Activated T-cell treated with anti-CD3 and anti-CD28 coated beads for 24 hours (primary cell): ENCODE measurements at regions not wholly inside any gene's neighbourhood (a gene's known extent, or its start where the extent isn't known, plus 50 kb on each side); places are given as distances from the start of the nearest gene placed in this dataset.

Experiments used
- DNase-seq: peaks from one replicate; pipeline ENCODE4 v3.0.0-alpha.2; 2020; ENCODE audit warnings: low read depth

GRCh38 chr1:57800376-57800775, 376.5 kb upstream of the DAB1 start:
- DNase-seq: no peak

- no peak for DNase-seq
These were observed 375.7 kb upstream of the DAB1 start for GRCh38 chr1:57799490-57800115.

GRCh38 chr1:57798543-57798942, 374.7 kb upstream of the DAB1 start:
- DNase-seq: no peak

- no peak for DNase-seq
These were observed 373.2 kb upstream of the DAB1 start for GRCh38 chr1:57797084-57797483.

GRCh38 chr1:57796616-57797015, 372.8 kb upstream of the DAB1 start:
- no peak for DNase-seq

- DNase-seq: no peak
These were observed 372.0 kb upstream of the DAB1 start for GRCh38 chr1:57795886-57796285.

GRCh38 chr1:57794078-57794477, 370.2 kb upstream of the DAB1 start:
- no peak for DNase-seq

GRCh38 chr1:57791497-57791896, 367.6 kb upstream of the DAB1 start:
- no peak for DNase-seq

- DNase-seq: no peak
These were observed 366.1 kb upstream of the DAB1 start for GRCh38 chr1:57789936-57790335.

GRCh38 chr1:57788313-57788712, 364.5 kb upstream of the DAB1 start:
- DNase-seq: no peak

GRCh38 chr1:57784356-57784755, 360.5 kb upstream of the DAB1 start:
- no peak for DNase-seq

- no peak for DNase-seq
These were observed 358.5 kb upstream of the DAB1 start for GRCh38 chr1:57782357-57782756.

GRCh38 chr1:57772580-57773195, 348.8 kb upstream of the DAB1 start:
- DNase-seq: no peak

- DNase-seq: no peak
These were observed 346.9 kb upstream of the DAB1 start for GRCh38 chr1:57770772-57771171.

- no peak for DNase-seq
These were observed 346.4 kb upstream of the DAB1 start for GRCh38 chr1:57770236-57770635.

- no peak for DNase-seq
These were observed 337.8 kb upstream of the DAB1 start for GRCh38 chr1:57761628-57762027.

- DNase-seq: no peak
These were observed 329.0 kb upstream of the DAB1 start for GRCh38 chr1:57752843-57753242.

GRCh38 chr1:57748719-57749118, 324.9 kb upstream of the DAB1 start:
- no peak for DNase-seq

GRCh38 chr1:57747818-57748217, 324.0 kb upstream of the DAB1 start:
- DNase-seq: no peak

GRCh38 chr1:57741521-57741920, 317.7 kb upstream of the DAB1 start:
- DNase-seq: no peak

- DNase-seq: no peak
These were observed 313.1 kb upstream of the DAB1 start for GRCh38 chr1:57736940-57737339.

- no peak for DNase-seq
These were observed 305.3 kb upstream of the DAB1 start for GRCh38 chr1:57729181-57729580.

- no peak for DNase-seq
These were observed 303.3 kb upstream of the DAB1 start for GRCh38 chr1:57727121-57727520.

GRCh38 chr1:57725318-57725717, 301.5 kb upstream of the DAB1 start:
- DNase-seq: no peak
